GM18870 (cell line): ENCODE measurements at regions not wholly inside any gene's neighbourhood (a gene's known extent, or its start where the extent isn't known, plus 50 kb on each side); places are given as distances from the start of the nearest gene placed in this dataset.
A peak's percentile ranks its signal among the peaks of the same experiment; 100 is the strongest.

Source experiments
- ATAC-seq: cut with Tn5 transposase; IDR thresholded peaks from one replicate; pipeline ENCODE4 v1.9.1; 2021; ENCODE audit warnings: moderate library complexity; ENCODE audit not compliant: unreplicated experiment

DNA sequence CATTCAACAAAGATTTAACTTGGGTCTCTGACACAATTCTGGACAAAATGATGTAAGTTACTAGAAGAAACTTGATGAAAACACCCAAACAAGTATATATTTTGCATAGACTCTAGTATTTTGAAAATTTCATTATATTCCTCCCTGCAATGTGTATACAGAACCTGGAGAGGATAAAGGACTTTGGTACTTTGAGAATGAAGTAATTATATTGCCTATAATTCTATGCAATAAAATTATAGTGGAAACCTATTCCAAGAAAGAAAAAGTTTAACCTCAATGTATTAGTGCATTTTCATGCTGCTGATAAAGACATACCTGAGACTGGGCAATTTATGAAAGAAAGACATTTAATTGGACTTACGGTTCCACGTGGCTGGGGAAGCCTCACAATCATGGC lies 1146.1 kb downstream of the KCNT2 start:
- no peak for ATAC-seq

DNA sequence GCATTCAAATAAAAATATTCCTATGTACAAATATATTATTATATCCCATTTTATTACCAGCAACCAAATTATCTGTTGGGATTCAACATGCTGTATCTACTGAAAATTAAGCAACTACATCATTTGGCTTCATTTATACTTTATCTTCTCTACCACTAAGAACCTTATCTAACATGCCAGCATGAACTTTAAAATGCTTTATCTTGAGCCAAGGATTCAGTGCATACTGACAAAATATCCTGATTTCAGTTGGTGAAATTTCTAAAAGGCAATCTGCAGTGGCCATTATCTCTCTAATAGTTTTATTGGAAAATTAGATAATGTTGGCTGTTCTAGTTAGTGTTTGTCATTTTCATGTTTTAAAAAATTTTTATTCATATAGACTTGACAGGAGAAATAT lies 1149.9 kb downstream of the KCNT2 start:
- no peak for ATAC-seq

DNA sequence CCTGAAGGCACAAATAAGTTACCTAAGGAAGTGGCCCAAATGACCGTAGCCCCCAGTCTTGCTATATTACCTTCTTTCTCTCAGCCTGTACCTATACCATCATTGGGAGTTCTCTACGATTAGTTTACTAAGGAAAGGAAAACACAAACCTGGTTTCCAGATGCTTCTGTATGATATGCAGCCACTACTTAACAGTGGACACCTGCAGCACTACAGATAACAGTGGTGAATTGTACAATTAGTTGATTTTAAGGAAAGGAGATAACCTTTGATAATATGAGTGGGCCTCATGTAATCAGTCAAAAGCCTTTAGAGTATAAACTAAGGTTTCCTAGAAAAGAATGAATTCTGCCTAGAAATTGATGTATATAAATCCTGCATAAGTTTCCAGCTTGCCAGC lies 1157.4 kb downstream of the KCNT2 start:
- no peak for ATAC-seq

- ATAC-seq: no peak
Measured at GRCh38 chr1:195439661-195440060, 1168.6 kb downstream of the KCNT2 start.

DNA sequence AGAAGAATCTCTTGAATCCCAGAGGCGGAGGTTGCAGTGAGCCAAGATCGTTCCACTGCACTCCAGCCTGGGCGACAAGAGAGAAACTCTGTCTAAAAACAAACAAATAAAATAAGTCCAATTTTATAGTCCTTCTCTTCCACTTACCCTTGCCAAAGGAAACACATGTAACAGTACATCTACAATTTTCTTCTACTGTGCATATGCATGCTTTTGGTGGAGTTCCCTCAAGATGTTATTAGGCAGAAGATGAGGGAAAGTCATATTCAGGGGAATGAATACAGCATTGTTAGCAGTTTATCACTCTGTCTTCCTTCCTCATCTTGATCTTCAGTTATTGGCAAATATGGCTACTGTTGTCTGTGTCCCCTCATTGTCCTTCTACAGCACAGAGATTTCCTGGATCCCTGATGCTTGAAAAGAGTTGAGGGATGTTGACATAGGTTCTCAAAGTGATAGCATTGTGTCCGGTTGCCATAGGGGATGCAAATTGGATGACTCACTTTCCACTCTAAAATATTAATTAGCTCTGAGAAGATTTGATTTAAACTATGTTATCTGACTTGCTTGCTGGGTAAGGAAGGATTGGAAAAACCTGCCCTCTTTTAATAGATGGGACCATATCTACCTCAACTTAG lies 1173.6 kb downstream of the KCNT2 start:
- no peak for ATAC-seq

DNA sequence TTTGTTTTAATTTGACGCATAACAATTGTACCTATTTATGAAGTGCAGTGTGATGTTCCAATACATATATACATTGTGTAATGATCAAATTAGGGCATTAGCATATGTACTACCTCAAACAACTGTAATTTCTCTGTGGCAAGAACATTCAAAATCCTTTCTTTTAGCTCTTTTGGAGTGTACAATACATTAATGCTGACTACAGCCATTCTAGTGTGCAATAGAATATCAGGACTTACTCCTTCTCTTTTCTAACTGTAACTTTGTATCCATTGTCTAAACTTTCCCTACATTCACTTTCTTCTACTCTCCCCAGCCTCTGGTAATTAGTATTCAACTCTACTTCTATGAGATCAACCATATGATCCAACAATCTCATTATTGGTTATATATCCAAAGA lies 1177.4 kb downstream of the KCNT2 start:
- ATAC-seq: no peak

DNA sequence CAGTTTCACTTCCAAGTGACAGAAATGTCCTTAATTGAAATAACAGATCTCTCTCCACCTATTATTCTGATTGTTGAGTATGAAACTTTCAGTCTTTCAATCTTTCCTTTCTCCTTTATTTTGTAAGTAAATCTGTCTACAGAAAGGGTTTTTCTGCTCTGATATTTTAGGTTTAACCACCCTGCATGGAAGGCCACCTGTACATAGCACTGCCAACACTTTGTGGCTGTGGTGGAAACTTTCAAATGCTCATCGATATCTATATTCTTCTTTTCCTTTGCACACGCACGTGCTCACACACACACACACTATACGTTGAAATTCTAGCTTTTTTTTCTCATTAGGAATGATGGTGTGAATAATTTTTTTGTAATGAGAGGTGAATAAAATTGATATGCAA lies 1179.3 kb downstream of the KCNT2 start:
- no peak for ATAC-seq

GRCh38 chr1:195415584-195415983 lies 1192.7 kb downstream of the KCNT2 start:
- ATAC-seq: no peak

- ATAC-seq: no peak
Measured at GRCh38 chr1:195394567-195394966, 1213.7 kb downstream of the KCNT2 start.

DNA sequence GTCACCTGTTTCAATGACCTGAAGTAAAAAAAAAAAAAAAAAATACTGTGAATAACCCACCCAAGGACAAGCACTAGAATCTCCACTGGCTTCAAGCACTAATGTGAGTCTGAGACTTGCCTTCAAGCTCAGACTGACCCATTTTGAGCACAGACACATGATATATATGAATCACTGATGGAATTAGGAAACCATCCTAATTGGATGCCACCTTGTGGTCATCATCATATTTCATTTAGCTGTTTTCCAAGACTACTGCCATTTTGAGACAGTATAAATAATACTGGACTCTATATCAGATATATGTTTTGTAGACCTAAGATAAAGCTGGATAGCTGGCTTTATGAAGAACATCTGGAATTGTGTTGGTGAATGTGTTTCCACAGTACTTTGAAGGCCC lies 1232.0 kb downstream of the KCNT2 start:
- peak; percentile 72 for ATAC-seq

GRCh38 chr1:195373856-195374255 lies 1234.4 kb downstream of the KCNT2 start:
- ATAC-seq: no peak

GRCh38 chr1:195345149-195345548 lies 1263.1 kb downstream of the KCNT2 start:
- no peak for ATAC-seq

GRCh38 chr1:195337646-195338045 lies 1270.6 kb downstream of the KCNT2 start:
- no peak for ATAC-seq

DNA sequence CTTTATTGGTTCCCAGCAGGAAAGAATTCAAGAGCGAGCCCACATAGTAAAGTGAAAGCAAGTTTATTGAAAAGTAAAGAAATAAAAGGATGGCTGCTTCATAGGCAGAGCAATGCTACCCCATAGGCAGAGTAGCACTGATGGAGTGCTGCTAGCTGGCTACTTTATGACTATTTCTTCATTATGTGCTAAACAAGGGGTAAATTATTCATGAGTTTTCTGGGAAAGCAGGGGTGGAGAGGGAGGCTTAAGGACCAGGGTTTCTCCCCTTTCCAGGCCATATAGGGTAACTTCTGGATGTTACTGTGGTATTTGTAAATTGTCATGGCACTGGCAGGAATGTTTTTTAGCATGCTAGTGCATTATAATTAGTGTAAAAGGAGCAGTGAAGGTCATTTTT lies 1271.4 kb downstream of the KCNT2 start:
- no peak for ATAC-seq

DNA sequence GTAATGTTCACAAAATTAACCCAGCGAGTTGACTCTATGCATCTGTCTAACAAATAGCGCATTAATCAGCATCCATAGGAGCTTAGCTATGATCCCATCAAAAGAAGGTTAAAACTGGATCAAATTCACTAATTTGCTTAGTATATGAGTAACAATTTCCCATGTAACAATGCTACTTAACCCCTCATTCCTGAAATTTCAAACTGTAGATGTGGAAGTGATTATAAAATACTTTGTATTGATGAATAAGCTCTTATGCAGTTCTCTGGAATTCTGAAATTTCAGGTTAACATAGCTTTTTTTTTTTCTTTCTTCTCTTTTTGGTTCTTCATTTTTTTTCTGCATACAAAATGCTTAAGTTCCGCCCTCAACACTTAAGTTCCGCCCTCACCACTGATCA lies 1272.7 kb downstream of the KCNT2 start:
- ATAC-seq: no peak

DNA sequence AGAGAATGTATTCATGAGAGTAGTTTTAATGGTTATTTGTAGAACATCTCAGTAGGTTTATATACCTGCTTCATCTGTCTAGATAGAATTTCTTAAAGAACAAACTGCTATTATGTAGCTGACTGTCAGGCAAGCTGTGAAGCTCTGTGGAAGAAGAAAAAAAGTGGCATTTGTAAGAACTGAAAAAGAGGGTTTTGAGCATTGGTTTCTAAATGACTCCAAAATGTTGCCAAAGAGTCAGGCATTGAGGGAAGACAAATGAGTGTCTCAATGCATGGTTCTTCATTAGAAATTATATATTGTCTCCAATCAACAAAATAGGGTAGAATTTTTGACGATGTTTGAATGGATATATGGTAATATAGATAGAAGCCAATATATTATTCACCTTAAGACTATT lies 1276.1 kb downstream of the KCNT2 start:
- peak; percentile 84 for ATAC-seq

GRCh38 chr1:195328681-195329080 lies 1279.6 kb downstream of the KCNT2 start:
- ATAC-seq: no peak

DNA sequence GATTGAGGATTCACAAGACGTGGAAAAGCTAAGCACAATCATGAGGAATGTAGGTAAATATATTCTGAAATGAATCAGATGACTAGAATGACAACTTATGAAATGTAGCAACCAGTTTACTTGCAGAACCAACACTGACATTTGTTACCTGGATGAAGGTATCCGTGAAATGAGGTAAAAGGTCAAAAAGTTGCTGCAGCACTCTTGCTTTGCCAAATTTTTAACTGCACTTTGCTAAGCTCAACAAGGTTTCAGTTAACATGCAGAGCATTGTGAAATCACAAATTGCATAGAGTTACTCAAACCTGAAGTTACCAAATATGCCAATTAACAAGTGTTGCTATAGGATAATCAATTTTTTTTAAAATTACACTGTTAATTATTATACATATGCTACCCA lies 1280.1 kb downstream of the KCNT2 start:
- no peak for ATAC-seq

- ATAC-seq: no peak
Measured at GRCh38 chr1:195327361-195327760, 1280.9 kb downstream of the KCNT2 start.

DNA sequence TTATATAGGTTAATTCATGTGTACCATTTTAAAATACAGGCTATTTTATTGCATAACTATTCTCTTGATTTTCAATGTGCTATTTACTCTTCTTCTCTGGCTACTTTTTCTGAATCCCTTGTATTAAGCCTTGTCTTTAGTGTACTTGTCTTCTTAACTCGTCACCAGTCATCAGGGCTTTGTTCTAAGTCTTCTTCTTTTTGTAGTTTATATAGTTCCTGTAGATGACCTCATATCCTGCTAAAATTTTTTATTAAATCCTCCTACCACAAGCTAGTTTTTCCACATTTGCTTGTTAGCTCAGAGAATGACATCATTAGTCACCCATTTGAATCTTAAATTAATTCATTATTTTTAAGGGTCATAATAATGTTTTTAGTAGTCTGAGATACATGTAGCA lies 1281.9 kb downstream of the KCNT2 start:
- no peak for ATAC-seq

- ATAC-seq: no peak
Measured at GRCh38 chr1:195325181-195325580, 1283.1 kb downstream of the KCNT2 start.

DNA sequence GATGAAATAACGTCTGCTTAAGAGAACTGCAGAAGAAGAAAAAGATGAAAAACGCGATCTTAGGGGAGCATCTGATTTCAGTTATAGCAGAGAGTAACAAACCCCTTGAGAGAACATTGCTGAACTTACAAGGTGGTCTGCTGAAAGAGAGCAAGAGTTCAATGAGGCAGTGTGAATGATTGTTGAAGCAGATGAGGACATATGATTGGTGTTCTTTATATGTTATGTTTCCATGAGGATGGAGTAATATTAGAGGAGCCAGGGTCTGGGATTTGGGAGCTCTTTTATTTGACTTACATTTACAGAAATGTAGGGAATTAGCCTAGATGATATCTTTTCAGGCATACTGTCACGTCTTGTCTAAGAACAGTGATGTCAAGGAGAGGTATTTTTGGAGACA lies 1302.0 kb downstream of the KCNT2 start:
- no peak for ATAC-seq

DNA sequence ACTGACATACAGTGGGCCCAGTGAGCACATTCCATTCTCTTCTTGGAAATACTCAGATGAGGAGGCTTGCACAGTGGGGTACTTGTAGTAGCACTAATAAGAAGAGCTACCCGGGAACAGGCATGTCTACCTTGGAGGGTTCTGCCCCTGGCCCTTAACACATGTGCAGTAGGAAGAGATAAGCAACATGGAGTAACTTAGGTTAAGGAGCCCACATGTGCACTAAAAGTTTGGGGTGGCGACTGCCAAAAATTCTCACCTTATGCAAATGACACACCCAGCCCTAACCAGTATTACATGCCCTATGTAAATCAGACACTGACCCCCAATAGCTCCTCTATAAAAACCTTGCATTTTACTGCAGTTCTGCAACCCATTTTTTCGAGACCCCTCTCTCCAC lies 1313.3 kb downstream of the KCNT2 start:
- no peak for ATAC-seq

DNA sequence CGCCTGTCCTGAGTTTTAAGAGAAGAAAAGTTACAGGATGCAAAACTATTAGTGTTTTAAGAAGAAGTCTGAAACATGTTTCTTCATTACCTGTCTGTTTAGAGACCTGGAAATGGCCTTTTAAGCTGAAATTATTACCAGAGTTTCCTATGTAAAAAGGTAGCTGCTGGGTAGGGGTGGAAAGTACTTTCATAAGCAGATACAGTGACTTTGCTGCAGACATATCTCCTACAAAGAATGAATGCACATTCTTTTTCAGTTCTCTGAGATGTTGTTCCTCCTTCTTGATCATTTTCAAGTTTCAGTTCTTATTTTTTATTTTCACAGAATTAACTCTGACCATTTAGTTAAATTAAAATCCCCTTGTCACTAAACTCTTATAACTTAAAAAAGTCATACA lies 1329.6 kb downstream of the KCNT2 start:
- peak; percentile 73 for ATAC-seq
